Transverse colon (tissue), 4 donors: ENCODE measurements at regions not wholly inside any gene's neighbourhood (a gene's known extent, or its start where the extent isn't known, plus 50 kb on each side); places are given as distances from the start of the nearest gene placed in this dataset.

ENCODE experiments used
- POLR2AphosphoS5 ChIP-seq, 3 donors: sonication (generic); formaldehyde crosslinking; IDR thresholded peaks; one replicate each; pipeline ENCODE4 v1.6.1; 2016; ENCODE audit warnings: antibody characterized with exemption in 3 of 3
- TF ChIP-seq, protein P1 (sequence below), 5 experiments: fragments of 200-600 bp in 3 of 5; fragments of 450-650 bp in 2 of 5; sonication (generic) in 3 of 5; IDR thresholded peaks; 1 replicate in 2 of 5; 2 replicates in 3 of 5; pipeline ENCODE4 v1.5.1; 2016 to 2017; ENCODE audit warnings: antibody characterized with exemption in 5 of 5, inconsistent platforms in 3 of 5, mild to moderate bottlenecking in 2 of 5, moderate library complexity in 1 of 5

DNA sequence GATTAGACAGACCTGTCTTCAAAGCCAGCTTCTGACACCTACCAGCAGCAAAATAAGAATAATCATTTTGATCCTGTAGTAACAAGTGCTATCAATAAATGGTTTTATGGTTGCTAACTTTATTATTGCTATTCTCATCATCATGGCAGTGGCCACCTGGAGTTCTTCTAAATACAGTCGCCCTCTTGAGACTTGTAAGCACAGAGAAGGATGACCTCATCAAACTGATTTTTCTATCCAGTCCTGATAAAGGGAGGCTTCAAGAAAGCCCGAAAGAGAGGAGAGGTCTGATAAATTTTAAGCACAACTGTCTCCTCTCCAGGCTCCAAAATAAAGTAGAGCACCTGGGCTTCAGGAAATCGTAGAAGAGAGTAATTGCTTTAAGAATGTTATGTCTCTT lies 286.4 kb downstream of the USP46 start:
- TF ChIP-seq, protein P1, sequence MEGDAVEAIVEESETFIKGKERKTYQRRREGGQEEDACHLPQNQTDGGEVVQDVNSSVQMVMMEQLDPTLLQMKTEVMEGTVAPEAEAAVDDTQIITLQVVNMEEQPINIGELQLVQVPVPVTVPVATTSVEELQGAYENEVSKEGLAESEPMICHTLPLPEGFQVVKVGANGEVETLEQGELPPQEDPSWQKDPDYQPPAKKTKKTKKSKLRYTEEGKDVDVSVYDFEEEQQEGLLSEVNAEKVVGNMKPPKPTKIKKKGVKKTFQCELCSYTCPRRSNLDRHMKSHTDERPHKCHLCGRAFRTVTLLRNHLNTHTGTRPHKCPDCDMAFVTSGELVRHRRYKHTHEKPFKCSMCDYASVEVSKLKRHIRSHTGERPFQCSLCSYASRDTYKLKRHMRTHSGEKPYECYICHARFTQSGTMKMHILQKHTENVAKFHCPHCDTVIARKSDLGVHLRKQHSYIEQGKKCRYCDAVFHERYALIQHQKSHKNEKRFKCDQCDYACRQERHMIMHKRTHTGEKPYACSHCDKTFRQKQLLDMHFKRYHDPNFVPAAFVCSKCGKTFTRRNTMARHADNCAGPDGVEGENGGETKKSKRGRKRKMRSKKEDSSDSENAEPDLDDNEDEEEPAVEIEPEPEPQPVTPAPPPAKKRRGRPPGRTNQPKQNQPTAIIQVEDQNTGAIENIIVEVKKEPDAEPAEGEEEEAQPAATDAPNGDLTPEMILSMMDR (IDR thresholded peaks at IDR 0.05): no peak
- TF ChIP-seq POLR2AphosphoS5 (IDR thresholded peaks at IDR 0.05): no peak
